ENCODE measurements at regions not wholly inside any gene's neighbourhood (a gene's known extent, or its start where the extent isn't known, plus 50 kb on each side); places are given as distances from the start of the nearest gene placed in this dataset.
"Not testable (repeated sequence)": the region's sequence is repeated elsewhere in the genome, so short reads cannot be mapped to it uniquely, and the experiment has no call there.

- no peak for DNase-seq (ENCODE audit: low spot score)
Observed at GRCh38 chr2:125224830-125225229, 1199.7 kb downstream of the CNTNAP5 start.

- no peak for DNase-seq (ENCODE audit: low spot score)
Observed at GRCh38 chr2:125227843-125228392, 1202.8 kb downstream of the CNTNAP5 start.

GRCh38 chr2:125240870-125241269 lies 1215.8 kb downstream of the CNTNAP5 start:
- no peak for DNase-seq (ENCODE audit: low spot score)

GRCh38 chr2:125243074-125243473 lies 1218.0 kb downstream of the CNTNAP5 start:
- no peak for DNase-seq (ENCODE audit: low spot score)

GRCh38 chr2:125254010-125254409 lies 1228.9 kb downstream of the CNTNAP5 start:
- no peak for DNase-seq (ENCODE audit: low spot score)

- DNase-seq (ENCODE audit: low spot score), result no peak
Observed at GRCh38 chr2:125259451-125259850, 1234.4 kb downstream of the CNTNAP5 start.

GRCh38 chr2:125260366-125260930 lies 1235.4 kb downstream of the CNTNAP5 start:
- DNase-seq (ENCODE audit: low spot score), result not testable (repeated sequence)

GRCh38 chr2:125264453-125264852 lies 1239.4 kb downstream of the CNTNAP5 start:
- DNase-seq (ENCODE audit: low spot score), result no peak

- DNase-seq (ENCODE audit: low spot score), result no peak
Observed at GRCh38 chr2:125267683-125268082, 1242.6 kb downstream of the CNTNAP5 start.

- no peak for DNase-seq (ENCODE audit: low spot score)
Observed at GRCh38 chr2:125272651-125273050, 1247.6 kb downstream of the CNTNAP5 start.

GRCh38 chr2:125274718-125275117 lies 1249.6 kb downstream of the CNTNAP5 start:
- DNase-seq (ENCODE audit: low spot score), result no peak

GRCh38 chr2:125280265-125280664 lies 1255.2 kb downstream of the CNTNAP5 start:
- no peak for DNase-seq (ENCODE audit: low spot score)

- DNase-seq (ENCODE audit: low spot score), result no peak
Observed at GRCh38 chr2:125281242-125281641, 1256.2 kb downstream of the CNTNAP5 start.

GRCh38 chr2:125296742-125297141 lies 1271.7 kb downstream of the CNTNAP5 start:
- DNase-seq (ENCODE audit: low spot score), result no peak

GRCh38 chr2:125310657-125311364 lies 1285.7 kb downstream of the CNTNAP5 start:
- no peak for DNase-seq (ENCODE audit: low spot score)

- DNase-seq (ENCODE audit: low spot score), result no peak
Observed at GRCh38 chr2:125312342-125312741, 1287.3 kb downstream of the CNTNAP5 start.

GRCh38 chr2:125313806-125314205 lies 1288.7 kb downstream of the CNTNAP5 start:
- DNase-seq (ENCODE audit: low spot score), result no peak

GRCh38 chr2:125318740-125319139 lies 1293.7 kb downstream of the CNTNAP5 start:
- DNase-seq (ENCODE audit: low spot score), result no peak

GRCh38 chr2:125324273-125324672 lies 1299.2 kb downstream of the CNTNAP5 start:
- DNase-seq (ENCODE audit: low spot score), result no peak

- DNase-seq (ENCODE audit: low spot score), result no peak
Observed at GRCh38 chr2:125330133-125330532, 1305.0 kb downstream of the CNTNAP5 start.

GRCh38 chr2:125341353-125341752 lies 1314.6 kb upstream of the GYPC start:
- no peak for DNase-seq (ENCODE audit: low spot score)

GRCh38 chr2:125353542-125353941 lies 1302.4 kb upstream of the GYPC start:
- not testable (repeated sequence) for DNase-seq (ENCODE audit: low spot score)

- DNase-seq (ENCODE audit: low spot score), result no peak
Observed at GRCh38 chr2:125364192-125364983, 1291.6 kb upstream of the GYPC start.

Data from CD4-positive, alpha-beta T cell treated with Interleukin-6 at 100 ng/mL for 8 hours (primary cell).